Endothelial cell of umbilical vein (primary cell): ENCODE measurements at regions not wholly inside any gene's neighbourhood (a gene's known extent, or its start where the extent isn't known, plus 50 kb on each side); places are given as distances from the start of the nearest gene placed in this dataset.

ENCODE experiments used
- BruUV-seq: library from RNA; stranded (reverse); fragments of 400-500 nt; replicated peaks from 2 replicates; lab custom pipeline; 2021; lab: Mats Ljungman, UMichigan
- CTCF ChIA-PET: fragments of 300-600, 350-600 bp; sonication (Branson Sonifier 250); formaldehyde crosslinking; loops from one replicate; lab custom pipeline; 2021; ENCODE audit warnings: antibody characterized with exemption, inconsistent platforms; lab: Charles Lee
- POLR2A ChIA-PET: fragments of 300-600, 350-600 bp; sonication (Branson Sonifier 250); formaldehyde crosslinking; loops from one replicate; lab custom pipeline; 2021; ENCODE audit warnings: antibody characterized with exemption, inconsistent platforms; lab: Charles Lee
- DNase-seq: peaks from one replicate; pipeline ENCODE4 v3.0.0-alpha.2; 2011; ENCODE audit warnings: low read depth, low spot score
- FAIRE-seq: peaks from 2 replicates; lab custom pipeline; 2011; peaks lifted over from hg19 to GRCh38; lab: Jason Lieb, UNC
- H2AFZ ChIP-seq: 2 replicates; pipeline ENCODE4 v1.6.0; 2012; ENCODE audit warnings: low read depth, low read length, control low read depth, inconsistent platforms
- H3K27ac ChIP-seq: 2 replicates; pipeline ENCODE4 v1.5.1; 2011; ENCODE audit warnings: low read depth, mild to moderate bottlenecking, control low read depth, low read length, moderate library complexity; ENCODE audit not compliant: insufficient read depth
- H3K27me3 ChIP-seq, 2 experiments: 2 replicates each; pipeline versions ENCODE4 v1.6.0 to v1.6.1; 2011; ENCODE audit warnings: low read length in 2 of 2, mixed read lengths in 1 of 2; ENCODE audit not compliant: control insufficient read depth in 2 of 2, insufficient read depth in 2 of 2
- H3K36me3 ChIP-seq, 2 experiments: 2 replicates in 1 of 2; 3 replicates in 1 of 2; pipeline ENCODE4 v1.5.1; 2011; ENCODE audit warnings: low read length in 2 of 2, mild to moderate bottlenecking in 1 of 2, moderate library complexity in 1 of 2; ENCODE audit not compliant: control insufficient read depth in 2 of 2, insufficient read depth in 2 of 2; ENCODE audit errors: extremely low read depth in 1 of 2
- H3K4me1 ChIP-seq: 3 replicates; pipeline ENCODE4 v1.5.1; 2011; ENCODE audit warnings: mild to moderate bottlenecking, low read length; ENCODE audit not compliant: control insufficient read depth, insufficient read depth; ENCODE audit errors: extremely low read depth
- H3K4me2 ChIP-seq: 2 replicates; pipeline ENCODE4 v1.6.1; 2011; ENCODE audit warnings: low read length, control low read depth, mixed read lengths; ENCODE audit not compliant: insufficient read depth
- H3K4me3 ChIP-seq, 3 experiments: fragments of 200-600 bp in 1 of 3; sonication (generic), shearing (Covaris generic) in 1 of 3; replicated peaks in 1 of 3; 2 replicates each; pipeline ENCODE4 v1.5.1; 2011 to 2016; ENCODE audit warnings: control low read depth in 3 of 3, low read length in 3 of 3, mild to moderate bottlenecking in 2 of 3, inconsistent platforms in 1 of 3, low read depth in 1 of 3, moderate library complexity in 1 of 3; ENCODE audit not compliant: insufficient read depth in 1 of 3
- H3K79me2 ChIP-seq: 2 replicates; pipeline ENCODE4 v1.6.0; 2012; ENCODE audit warnings: low read length, inconsistent platforms; ENCODE audit not compliant: control insufficient read depth, insufficient read depth
- H3K9ac ChIP-seq: replicated peaks from 2 replicates; pipeline ENCODE3; 2011; ENCODE audit warnings: low read length, control low read depth; ENCODE audit not compliant: insufficient read depth; ENCODE audit errors: extremely low read depth
- H3K9me1 ChIP-seq: replicated peaks from 3 replicates; pipeline ENCODE4 v1.6.0; 2011; ENCODE audit warnings: mild to moderate bottlenecking, low read length; ENCODE audit not compliant: control insufficient read depth, insufficient read depth; ENCODE audit errors: extremely low read depth
- H3K9me3 ChIP-seq: replicated peaks from 2 replicates; pipeline ENCODE4 v1.5.1; 2012; ENCODE audit warnings: low read length, inconsistent platforms; ENCODE audit not compliant: control insufficient read depth, insufficient read depth
- H4K20me1 ChIP-seq: replicated peaks from 2 replicates; pipeline ENCODE3; 2011; ENCODE audit warnings: mild to moderate bottlenecking, low read length; ENCODE audit not compliant: control insufficient read depth, insufficient read depth; ENCODE audit errors: extremely low read depth
- GATA2 ChIP-seq: IDR thresholded peaks from 2 replicates; pipeline ENCODE4 v1.7.0; 2011; ENCODE audit warnings: low read depth, mild to moderate bottlenecking, moderate library complexity, mixed read lengths, low read length; ENCODE audit not compliant: insufficient read length, insufficient read depth
- dilution Hi-C: fragments of 300-500 bp; cut with MboI; formaldehyde crosslinking; loops from one replicate; pipeline ENCODE4 v1.15.0; 2019; ENCODE audit warnings: low sequenced_read_pairs; ENCODE audit not compliant: extremely low pct_ligation_motif_present
- intact Hi-C: fragments of 100-400 bp; cut with micrococcal nuclease; formaldehyde crosslinking; loops from one replicate; pipeline ENCODE4 v1.10.0; 2022
- TF ChIP-seq, protein P1 (sequence below), 2 donors: IDR thresholded peaks; 1 replicate in 1 of 2; 2 replicates in 1 of 2; pipeline ENCODE4 v1.5.1; 2011; ENCODE audit warnings: low read length in 2 of 2, mild to moderate bottlenecking in 2 of 2, moderate library complexity in 2 of 2, control low read depth in 1 of 2, inconsistent platforms in 1 of 2, low read depth in 1 of 2; ENCODE audit not compliant: insufficient read depth in 1 of 2; ENCODE audit errors: extremely low read depth in 1 of 2
- TF ChIP-seq, protein P2 (sequence below): IDR thresholded peaks from 2 replicates; pipeline ENCODE4 v1.6.1; 2011; ENCODE audit not compliant: insufficient read depth, insufficient read length

DNA sequence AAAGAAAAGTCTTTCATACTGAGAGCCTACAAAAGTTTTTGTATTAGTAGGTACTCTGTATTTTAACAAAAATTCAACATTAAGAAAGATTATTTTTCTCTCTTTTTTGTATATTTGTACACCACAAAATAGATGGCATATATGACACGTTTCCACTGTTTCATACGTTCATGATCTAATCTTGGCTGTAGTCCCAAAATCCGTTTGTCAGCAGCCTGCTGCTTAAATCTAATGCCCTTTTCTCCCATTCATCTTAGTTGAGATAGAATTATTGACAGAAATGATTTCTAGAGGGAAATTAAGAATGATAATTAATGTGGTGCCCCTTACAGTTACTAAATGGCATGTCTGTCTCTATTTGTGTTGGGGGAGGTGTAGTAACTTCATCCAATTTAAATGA is 140.7 kb upstream of the NOVA1 start:
- POLR2A ChIA-PET = no interaction called here
- Histone ChIP-seq H3K27me3 (no peaks in the 10 kb centered on the region), H3K9me1 (no peaks in the 10 kb centered on the region), H2AFZ (no peak overlapping the region), H3K4me1 (no peaks in the 10 kb centered on the region), H3K9me3 (no peaks in the 10 kb centered on the region), H3K4me2 (peak overlapping the region; percentile 31), H3K27ac (no peak overlapping the region), H4K20me1 (no peaks in the 10 kb centered on the region), H3K9ac (no peak overlapping the region), H3K79me2 (no peaks in the 10 kb centered on the region), H3K36me3 (no peaks in the 10 kb centered on the region), H3K4me3 (no peak overlapping the region)
- TF ChIP-seq, protein P1, sequence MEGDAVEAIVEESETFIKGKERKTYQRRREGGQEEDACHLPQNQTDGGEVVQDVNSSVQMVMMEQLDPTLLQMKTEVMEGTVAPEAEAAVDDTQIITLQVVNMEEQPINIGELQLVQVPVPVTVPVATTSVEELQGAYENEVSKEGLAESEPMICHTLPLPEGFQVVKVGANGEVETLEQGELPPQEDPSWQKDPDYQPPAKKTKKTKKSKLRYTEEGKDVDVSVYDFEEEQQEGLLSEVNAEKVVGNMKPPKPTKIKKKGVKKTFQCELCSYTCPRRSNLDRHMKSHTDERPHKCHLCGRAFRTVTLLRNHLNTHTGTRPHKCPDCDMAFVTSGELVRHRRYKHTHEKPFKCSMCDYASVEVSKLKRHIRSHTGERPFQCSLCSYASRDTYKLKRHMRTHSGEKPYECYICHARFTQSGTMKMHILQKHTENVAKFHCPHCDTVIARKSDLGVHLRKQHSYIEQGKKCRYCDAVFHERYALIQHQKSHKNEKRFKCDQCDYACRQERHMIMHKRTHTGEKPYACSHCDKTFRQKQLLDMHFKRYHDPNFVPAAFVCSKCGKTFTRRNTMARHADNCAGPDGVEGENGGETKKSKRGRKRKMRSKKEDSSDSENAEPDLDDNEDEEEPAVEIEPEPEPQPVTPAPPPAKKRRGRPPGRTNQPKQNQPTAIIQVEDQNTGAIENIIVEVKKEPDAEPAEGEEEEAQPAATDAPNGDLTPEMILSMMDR (IDR thresholded peaks at IDR 0.05; ENCODE audit: extremely low read depth in 1 of 2, insufficient read depth in 1 of 2, low read depth in 1 of 2, low read length in 2 of 2) = no peak
- TF ChIP-seq, protein P2, sequence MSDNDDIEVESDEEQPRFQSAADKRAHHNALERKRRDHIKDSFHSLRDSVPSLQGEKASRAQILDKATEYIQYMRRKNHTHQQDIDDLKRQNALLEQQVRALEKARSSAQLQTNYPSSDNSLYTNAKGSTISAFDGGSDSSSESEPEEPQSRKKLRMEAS = no peak
- no peak for FAIRE-seq
- intact Hi-C loops = no loop called here
- BruUV-seq = no TSS peak
- peak; percentile 22 for DNase-seq
- CTCF ChIA-PET = no interaction called here
- dilution Hi-C loops = no loop called here

DNA sequence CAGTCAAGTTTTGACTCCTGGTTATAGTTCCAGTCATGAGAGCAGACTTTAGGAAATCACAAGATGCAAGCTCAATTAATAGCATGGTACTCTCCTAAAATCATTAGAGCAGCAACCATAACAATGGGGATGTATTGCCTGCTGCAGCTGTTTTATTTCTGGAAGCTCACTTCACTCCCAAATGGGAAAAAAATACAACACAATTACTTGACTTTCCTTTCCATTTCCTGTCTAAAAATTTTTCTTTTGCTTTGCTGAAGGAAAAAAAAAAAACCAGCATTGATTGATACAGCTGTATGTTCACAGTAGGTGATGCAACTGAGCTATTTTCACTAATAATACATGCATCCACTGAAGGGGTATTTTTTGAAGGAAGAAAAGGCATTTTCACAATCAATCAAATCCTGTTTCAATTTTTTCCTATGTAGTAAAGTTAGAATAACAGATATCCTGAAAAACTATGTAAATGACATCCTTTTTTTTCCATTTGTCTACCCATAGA is 143.9 kb upstream of the NOVA1 start:
- no peak for DNase-seq
- CTCF ChIA-PET = interaction anchor here (1.2 to 1.6 kb wide), 3 partner anchors 8 to 175 kb away, joined by 3 to 4 read pairs (median 4); no protein-coding TSS in a partner anchor
- H3K27me3 ChIP-seq = no peaks in the 10 kb centered on the region
- no peak overlapping the region for H2AFZ ChIP-seq
- no peaks in the 10 kb centered on the region for H3K36me3 ChIP-seq
- no peaks in the 10 kb centered on the region for H3K9me1 ChIP-seq
- no peak for TF ChIP-seq GATA2
- no peak overlapping the region for H3K4me3 ChIP-seq
- no peaks in the 10 kb centered on the region for H3K9me3 ChIP-seq
- no peaks in the 10 kb centered on the region for H3K79me2 ChIP-seq
- H3K27ac ChIP-seq = no peak overlapping the region
- no peaks in the 10 kb centered on the region for H4K20me1 ChIP-seq
- H3K4me2 ChIP-seq = no peak overlapping the region
- H3K9ac ChIP-seq = no peak overlapping the region
- dilution Hi-C loops (no loop called here), intact Hi-C loops (no loop called here)
- POLR2A ChIA-PET = no interaction called here
- no peak for FAIRE-seq
- H3K4me1 ChIP-seq = no peaks in the 10 kb centered on the region
- no TSS peak for BruUV-seq
